NB4 (cell line): ENCODE measurements at regions not wholly inside any gene's neighbourhood (a gene's known extent, or its start where the extent isn't known, plus 50 kb on each side); places are given as distances from the start of the nearest gene placed in this dataset.

Source experiments
- POLR2A ChIP-seq: IDR thresholded peaks from 2 replicates; pipeline ENCODE4 v1.6.1; 2011; ENCODE audit warnings: mild to moderate bottlenecking; ENCODE audit not compliant: insufficient read length; ENCODE audit errors: extremely low read depth
- TF ChIP-seq, protein P1 (sequence below): IDR thresholded peaks from one replicate; pipeline ENCODE4 v1.5.1; 2012; ENCODE audit warnings: low read depth, low read length
- TF ChIP-seq, protein P2 (sequence below): IDR thresholded peaks from 2 replicates; pipeline ENCODE4 v1.6.1; 2011; ENCODE audit warnings: low read depth, low read length

DNA sequence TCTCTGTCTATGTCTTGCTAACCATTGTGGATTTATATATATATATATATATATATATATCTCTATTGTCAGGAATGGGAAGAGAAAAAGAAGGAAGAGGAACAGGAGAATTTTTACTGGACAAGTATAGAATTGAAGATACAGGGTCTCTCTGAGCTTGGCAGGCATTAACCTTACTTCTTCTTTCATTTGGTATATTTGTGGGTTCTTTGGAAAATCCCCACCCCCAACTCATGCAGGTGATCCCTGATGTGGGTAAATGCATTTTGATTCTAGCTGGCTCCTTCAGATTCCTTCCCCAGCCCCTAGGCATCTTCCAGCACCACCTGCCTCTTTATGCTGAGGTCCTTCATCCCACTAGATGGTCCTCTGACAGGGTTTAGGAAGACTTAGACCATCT, 78.8 kb upstream of the TRABD2B start:
- TF ChIP-seq, protein P1, sequence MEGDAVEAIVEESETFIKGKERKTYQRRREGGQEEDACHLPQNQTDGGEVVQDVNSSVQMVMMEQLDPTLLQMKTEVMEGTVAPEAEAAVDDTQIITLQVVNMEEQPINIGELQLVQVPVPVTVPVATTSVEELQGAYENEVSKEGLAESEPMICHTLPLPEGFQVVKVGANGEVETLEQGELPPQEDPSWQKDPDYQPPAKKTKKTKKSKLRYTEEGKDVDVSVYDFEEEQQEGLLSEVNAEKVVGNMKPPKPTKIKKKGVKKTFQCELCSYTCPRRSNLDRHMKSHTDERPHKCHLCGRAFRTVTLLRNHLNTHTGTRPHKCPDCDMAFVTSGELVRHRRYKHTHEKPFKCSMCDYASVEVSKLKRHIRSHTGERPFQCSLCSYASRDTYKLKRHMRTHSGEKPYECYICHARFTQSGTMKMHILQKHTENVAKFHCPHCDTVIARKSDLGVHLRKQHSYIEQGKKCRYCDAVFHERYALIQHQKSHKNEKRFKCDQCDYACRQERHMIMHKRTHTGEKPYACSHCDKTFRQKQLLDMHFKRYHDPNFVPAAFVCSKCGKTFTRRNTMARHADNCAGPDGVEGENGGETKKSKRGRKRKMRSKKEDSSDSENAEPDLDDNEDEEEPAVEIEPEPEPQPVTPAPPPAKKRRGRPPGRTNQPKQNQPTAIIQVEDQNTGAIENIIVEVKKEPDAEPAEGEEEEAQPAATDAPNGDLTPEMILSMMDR: no peak
- no peak for TF ChIP-seq POLR2A
- TF ChIP-seq, protein P2, sequence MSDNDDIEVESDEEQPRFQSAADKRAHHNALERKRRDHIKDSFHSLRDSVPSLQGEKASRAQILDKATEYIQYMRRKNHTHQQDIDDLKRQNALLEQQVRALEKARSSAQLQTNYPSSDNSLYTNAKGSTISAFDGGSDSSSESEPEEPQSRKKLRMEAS: no peak
